ENCODE measurements at regions not wholly inside any gene's neighbourhood (a gene's known extent, or its start where the extent isn't known, plus 50 kb on each side); places are given as distances from the start of the nearest gene placed in this dataset.

DNA sequence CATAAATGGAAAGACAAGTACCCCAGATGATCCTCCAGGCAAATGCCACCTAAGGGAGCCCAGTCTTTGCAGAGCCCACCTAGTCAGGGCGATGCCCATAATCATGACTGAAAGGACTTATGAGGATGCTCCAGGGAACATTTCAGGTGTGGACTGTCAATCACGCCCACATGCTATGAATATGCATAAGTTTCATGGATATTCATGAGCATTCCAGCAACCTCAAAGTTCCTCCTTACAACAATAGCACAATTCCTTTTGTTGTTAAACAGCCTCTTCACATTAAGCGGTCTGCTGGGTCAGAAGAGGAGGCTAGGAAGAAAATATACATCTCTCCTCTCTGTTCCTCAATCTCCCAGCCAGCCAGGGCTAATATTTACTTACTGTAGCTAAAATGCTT, 161.6 kb downstream of the C5orf15 start:
- TF ChIP-seq, protein P1, sequence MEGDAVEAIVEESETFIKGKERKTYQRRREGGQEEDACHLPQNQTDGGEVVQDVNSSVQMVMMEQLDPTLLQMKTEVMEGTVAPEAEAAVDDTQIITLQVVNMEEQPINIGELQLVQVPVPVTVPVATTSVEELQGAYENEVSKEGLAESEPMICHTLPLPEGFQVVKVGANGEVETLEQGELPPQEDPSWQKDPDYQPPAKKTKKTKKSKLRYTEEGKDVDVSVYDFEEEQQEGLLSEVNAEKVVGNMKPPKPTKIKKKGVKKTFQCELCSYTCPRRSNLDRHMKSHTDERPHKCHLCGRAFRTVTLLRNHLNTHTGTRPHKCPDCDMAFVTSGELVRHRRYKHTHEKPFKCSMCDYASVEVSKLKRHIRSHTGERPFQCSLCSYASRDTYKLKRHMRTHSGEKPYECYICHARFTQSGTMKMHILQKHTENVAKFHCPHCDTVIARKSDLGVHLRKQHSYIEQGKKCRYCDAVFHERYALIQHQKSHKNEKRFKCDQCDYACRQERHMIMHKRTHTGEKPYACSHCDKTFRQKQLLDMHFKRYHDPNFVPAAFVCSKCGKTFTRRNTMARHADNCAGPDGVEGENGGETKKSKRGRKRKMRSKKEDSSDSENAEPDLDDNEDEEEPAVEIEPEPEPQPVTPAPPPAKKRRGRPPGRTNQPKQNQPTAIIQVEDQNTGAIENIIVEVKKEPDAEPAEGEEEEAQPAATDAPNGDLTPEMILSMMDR (conservative IDR thresholded peaks at IDR 0.05 in 1 of 2, IDR thresholded peaks at IDR 0.05 in 1 of 2; ENCODE audit: extremely low read depth in 1 of 2, insufficient read depth in 1 of 2, low read depth in 1 of 2, low read length in 2 of 2): no peak
- TF ChIP-seq EZH2 (IDR thresholded peaks at IDR 0.05; ENCODE audit: borderline replicate concordance, low read length): no peak
